Type B pancreatic cell (in vitro differentiated cells): ENCODE measurements at regions not wholly inside any gene's neighbourhood (a gene's known extent, or its start where the extent isn't known, plus 50 kb on each side); places are given as distances from the start of the nearest gene placed in this dataset.
"Not testable (repeated sequence)": the region's sequence is repeated elsewhere in the genome, so short reads cannot be mapped to it uniquely, and the experiment has no call there.

ENCODE experiments used
- DNase-seq: peaks from one replicate; pipeline ENCODE4 v3.0.0; 2021; ENCODE audit warnings: mixed read lengths; ENCODE audit not compliant: unreplicated experiment; ENCODE audit errors: extremely low spot score
- H3K27ac Mint-ChIP-seq: 2 replicates; pipeline ENCODE4 v1.8.0; 2021; ENCODE audit warnings: mild to moderate bottlenecking, mixed read lengths
- H3K27me3 Mint-ChIP-seq: 2 replicates; pipeline ENCODE4 v1.8.0; 2021; ENCODE audit warnings: mixed read lengths
- H3K36me3 Mint-ChIP-seq: 2 replicates; pipeline ENCODE4 v1.8.0; 2021; ENCODE audit warnings: mixed read lengths
- H3K4me1 Mint-ChIP-seq: one replicate; pipeline ENCODE4 v1.8.0; 2021; ENCODE audit warnings: mixed read lengths; ENCODE audit not compliant: unreplicated experiment
- H3K4me3 Mint-ChIP-seq: 2 replicates; pipeline ENCODE4 v1.8.0; 2021; ENCODE audit warnings: mild to moderate bottlenecking, mixed read lengths
- H3K9me3 Mint-ChIP-seq: 2 replicates; pipeline ENCODE4 v1.8.0; 2021; ENCODE audit warnings: mixed read lengths
- CTCF ChIP-seq: fragments of 200-600 bp; sonication (generic); conservative IDR thresholded peaks from 2 replicates; pipeline ENCODE4 v1.5.0; 2021; ENCODE audit warnings: antibody characterized with exemption, mild to moderate bottlenecking

GRCh38 chr17:72385475-72385874 is 264.7 kb downstream of the SOX9 start:
- peak overlapping the region; percentile 10 for H3K27ac Mint-ChIP-seq
- H3K27me3 Mint-ChIP-seq, result peaks cover 11% of the 10 kb centered on the region
- H3K4me3 Mint-ChIP-seq, result no peak overlapping the region
- peaks cover 3% of the 10 kb centered on the region for H3K36me3 Mint-ChIP-seq
- TF ChIP-seq CTCF, result no peak
- DNase-seq, result no peak
- no peaks in the 10 kb centered on the region for H3K9me3 Mint-ChIP-seq
- H3K4me1 Mint-ChIP-seq, result peaks cover 62% of the 10 kb centered on the region

GRCh38 chr17:72386173-72386572 is 265.4 kb downstream of the SOX9 start:
- Mint-ChIP-seq H3K27me3 (peaks cover 11% of the 10 kb centered on the region), H3K27ac (peak overlapping the region; percentile 44), H3K4me1 (peaks cover 61% of the 10 kb centered on the region)
- H3K36me3 Mint-ChIP-seq, H3K4me3 Mint-ChIP-seq, DNase-seq, H3K9me3 Mint-ChIP-seq: not testable (repeated sequence)

- Mint-ChIP-seq H3K9me3 (no peaks in the 10 kb centered on the region), H3K4me3 (no peak overlapping the region), H3K36me3 (peaks cover 3% of the 10 kb centered on the region), H3K4me1 (peaks cover 62% of the 10 kb centered on the region), H3K27ac (peak overlapping the region; percentile 4), H3K27me3 (peaks cover 11% of the 10 kb centered on the region)
- no peak for DNase-seq
- no peak for TF ChIP-seq CTCF
These were observed 265.9 kb downstream of the SOX9 start for GRCh38 chr17:72386619-72387237.

GRCh38 chr17:72387487-72387886 is 266.7 kb downstream of the SOX9 start:
- TF ChIP-seq CTCF, result no peak
- H3K4me3 Mint-ChIP-seq, result no peak overlapping the region
- H3K36me3 Mint-ChIP-seq, result peaks cover 3% of the 10 kb centered on the region
- peaks cover 62% of the 10 kb centered on the region for H3K4me1 Mint-ChIP-seq
- H3K27me3 Mint-ChIP-seq, result peaks cover 10% of the 10 kb centered on the region
- H3K9me3 Mint-ChIP-seq, result no peaks in the 10 kb centered on the region
- H3K27ac Mint-ChIP-seq, result peak overlapping the region; percentile 3
- no peak for DNase-seq

- H3K27me3 Mint-ChIP-seq, result peaks cover 8% of the 10 kb centered on the region
- peaks cover 61% of the 10 kb centered on the region for H3K4me1 Mint-ChIP-seq
- peaks cover 3% of the 10 kb centered on the region for H3K36me3 Mint-ChIP-seq
- DNase-seq, result no peak
- no peaks in the 10 kb centered on the region for H3K9me3 Mint-ChIP-seq
- no peak for TF ChIP-seq CTCF
- no peak overlapping the region for H3K4me3 Mint-ChIP-seq
- peak overlapping the region; percentile 3 for H3K27ac Mint-ChIP-seq
These were observed 267.1 kb downstream of the SOX9 start for GRCh38 chr17:72387969-72388368.

- peaks cover 8% of the 10 kb centered on the region for H3K27me3 Mint-ChIP-seq
These were observed 268.1 kb downstream of the SOX9 start for GRCh38 chr17:72388765-72389473.

More at GRCh38 chr17:72388765-72389473, 268.1 kb downstream of the SOX9 start:
- no peak for DNase-seq
- TF ChIP-seq CTCF, result no peak
- no peaks in the 10 kb centered on the region for H3K9me3 Mint-ChIP-seq
- no peak overlapping the region for H3K27ac Mint-ChIP-seq
- no peak overlapping the region for H3K4me3 Mint-ChIP-seq
- H3K36me3 Mint-ChIP-seq, result peaks cover 3% of the 10 kb centered on the region
- peaks cover 58% of the 10 kb centered on the region for H3K4me1 Mint-ChIP-seq
